HepG2 (cell line): ENCODE measurements at regions not wholly inside any gene's neighbourhood (a gene's known extent, or its start where the extent isn't known, plus 50 kb on each side); places are given as distances from the start of the nearest gene placed in this dataset.

Source experiments
- ATAC-seq: fragments of 200-7000 bp; cut with Tn5 transposase; 3 replicates; pipeline ENCODE4 v1.9.1; 2020; ENCODE audit warnings: mild to moderate bottlenecking, moderate library complexity
- BruUV-seq: library from RNA; stranded (reverse); fragments of 400-500 nt; replicated peaks from 2 replicates; lab custom pipeline; 2021; lab: Mats Ljungman, UMichigan
- CTCF ChIA-PET: fragments of 300-600 bp; formaldehyde crosslinking; extraction: SDS; loops from one replicate; lab custom pipeline; 2021; ENCODE audit warnings: low total read pairs, inconsistent platforms, low intra/inter-chr PET ratio; lab: Yijun Ruan, JAX
- POLR2A ChIA-PET: fragments of 350-600 bp; sonication (Branson Sonifier 250); formaldehyde crosslinking; loops from one replicate; lab custom pipeline; 2020; ENCODE audit warnings: antibody characterized with exemption, inconsistent platforms; lab: Yijun Ruan, JAX
- DNase-seq: peaks from one replicate; pipeline ENCODE4 v3.0.0-alpha.2; 2015; ENCODE audit warnings: low spot score
- FAIRE-seq: peaks from 3 replicates; lab custom pipeline; 2011; peaks lifted over from hg19 to GRCh38; lab: Jason Lieb, UNC
- H2AFZ ChIP-seq: one replicate; pipeline ENCODE4 v1.6.1; 2011; ENCODE audit warnings: low read length, inconsistent platforms
- H3K27ac ChIP-seq: fragments of 300-600 bp; 3 replicates; pipeline ENCODE4 v1.8.0; 2011; ENCODE audit warnings: mixed run types, mild to moderate bottlenecking, mixed read lengths, low read length, inconsistent platforms; ENCODE audit not compliant: insufficient read depth; ENCODE audit errors: extremely low read length
- H3K27me3 ChIP-seq, 2 experiments: fragments of 200-600 bp in 1 of 2; 2 replicates in 1 of 2; 3 replicates in 1 of 2; pipeline versions ENCODE4 v1.6.0 to v1.8.0; 2011; ENCODE audit warnings: low read length in 2 of 2, mild to moderate bottlenecking in 2 of 2, moderate library complexity in 2 of 2, inconsistent platforms in 1 of 2; ENCODE audit not compliant: insufficient read depth in 2 of 2, control insufficient read depth in 1 of 2
- H3K36me3 ChIP-seq, 2 experiments: fragments of 200-600 bp in 1 of 2; replicated peaks in 1 of 2; 2 replicates in 1 of 2; 3 replicates in 1 of 2; pipeline versions ENCODE4 v1.5.1 to v1.8.0; 2011; ENCODE audit warnings: low read length in 2 of 2, inconsistent platforms in 1 of 2; ENCODE audit not compliant: insufficient read depth in 2 of 2, control insufficient read depth in 1 of 2
- H3K4me1 ChIP-seq: 2 replicates; pipeline ENCODE4 v1.5.1; 2012; ENCODE audit warnings: low read length, inconsistent platforms; ENCODE audit not compliant: insufficient read depth
- H3K4me2 ChIP-seq: 2 replicates; pipeline ENCODE4 v1.6.0; 2011; ENCODE audit warnings: low read depth, low read length, inconsistent platforms
- H3K4me3 ChIP-seq, 3 experiments: fragments of 200-600 bp in 1 of 3; sonication (generic), shearing (Covaris generic) in 1 of 3; replicated peaks in 1 of 3; 2 replicates each; pipeline ENCODE4 v1.5.1; 2011 to 2016; ENCODE audit warnings: low read length in 3 of 3, inconsistent platforms in 2 of 3, low read depth in 2 of 3, mild to moderate bottlenecking in 2 of 3, control low read depth in 1 of 3, mixed read lengths in 1 of 3; ENCODE audit not compliant: insufficient read depth in 1 of 3
- H3K79me2 ChIP-seq: one replicate; pipeline ENCODE4 v1.6.1; 2011; ENCODE audit warnings: low read length, inconsistent platforms; ENCODE audit not compliant: insufficient read depth
- H3K9ac ChIP-seq: 2 replicates; pipeline ENCODE4 v1.6.0; 2011; ENCODE audit warnings: mild to moderate bottlenecking, low read depth, low read length, inconsistent platforms; ENCODE audit not compliant: insufficient read depth
- H3K9me3 ChIP-seq: 2 replicates; pipeline ENCODE4 v1.5.1; 2012; ENCODE audit warnings: mild to moderate bottlenecking, low read length
- H4K20me1 ChIP-seq: 2 replicates; pipeline ENCODE4 v1.6.0; 2011; ENCODE audit warnings: inconsistent platforms, mild to moderate bottlenecking, low read length, moderate library complexity; ENCODE audit not compliant: insufficient read depth
- ELK4 ChIP-seq: sonication (generic); formaldehyde crosslinking; IDR thresholded peaks from 2 replicates; pipeline ENCODE4 v1.9.0; 2021; ENCODE audit warnings: missing genetic modification reagents, borderline replicate concordance
- GABPA ChIP-seq, 2 experiments: IDR thresholded peaks; 2 replicates each; pipeline ENCODE4 v1.6.1; 2011 to 2016; ENCODE audit warnings: low read depth in 2 of 2, low read length in 1 of 2, missing biosample characterization in 1 of 2, missing genetic modification characterization in 1 of 2
- MIER3 ChIP-seq: IDR thresholded peaks from 2 replicates; pipeline ENCODE4 v1.6.1; 2016; ENCODE audit warnings: missing compliant biosample characterization, borderline replicate concordance
- SATB2 ChIP-seq: sonication (generic); formaldehyde crosslinking; IDR thresholded peaks from 2 replicates; pipeline ENCODE4 v1.5.0; 2020; ENCODE audit warnings: missing genetic modification reagents
- ZEB1 ChIP-seq: IDR thresholded peaks from 2 replicates; pipeline ENCODE4 v1.6.1; 2012; ENCODE audit warnings: mild to moderate bottlenecking, low read depth, inconsistent platforms; ENCODE audit not compliant: insufficient replicate concordance
- ZFP36L2 ChIP-seq: sonication (generic); formaldehyde crosslinking; IDR thresholded peaks from 2 replicates; pipeline ENCODE4 v1.4.0; 2020; ENCODE audit warnings: missing genetic modification reagents
- ZNF205 ChIP-seq: IDR thresholded peaks from 2 replicates; pipeline ENCODE4 v1.6.1; 2018; ENCODE audit warnings: missing biosample characterization, missing genetic modification reagents
- WGBS: methylation state at CpG from one replicate; pipeline ENCODE4 v1.1.6; 2017; ENCODE audit warnings: low lambda C conversion rate; 5-methylcytosine and 5-hydroxymethylcytosine counted together
- in situ Hi-C: cut with HindIII; loops from 2 replicates; pipeline ENCODE4 v1.10.0; 2017; ENCODE audit warnings: low pct_unique_long_range_greater_than_20kb; ENCODE audit not compliant: extremely low pct_ligation_motif_present
- intact Hi-C: fragments of 100-400 bp; cut with micrococcal nuclease; formaldehyde crosslinking; loops from one replicate; pipeline ENCODE4 v1.10.0; 2022; ENCODE audit not compliant: unreplicated experiment
- TF ChIP-seq, protein P1 (sequence below): sonication (generic); formaldehyde crosslinking; IDR thresholded peaks from 2 replicates; pipeline ENCODE4 v1.5.0; 2020; ENCODE audit warnings: mild to moderate bottlenecking, missing genetic modification reagents, borderline replicate concordance

DNA sequence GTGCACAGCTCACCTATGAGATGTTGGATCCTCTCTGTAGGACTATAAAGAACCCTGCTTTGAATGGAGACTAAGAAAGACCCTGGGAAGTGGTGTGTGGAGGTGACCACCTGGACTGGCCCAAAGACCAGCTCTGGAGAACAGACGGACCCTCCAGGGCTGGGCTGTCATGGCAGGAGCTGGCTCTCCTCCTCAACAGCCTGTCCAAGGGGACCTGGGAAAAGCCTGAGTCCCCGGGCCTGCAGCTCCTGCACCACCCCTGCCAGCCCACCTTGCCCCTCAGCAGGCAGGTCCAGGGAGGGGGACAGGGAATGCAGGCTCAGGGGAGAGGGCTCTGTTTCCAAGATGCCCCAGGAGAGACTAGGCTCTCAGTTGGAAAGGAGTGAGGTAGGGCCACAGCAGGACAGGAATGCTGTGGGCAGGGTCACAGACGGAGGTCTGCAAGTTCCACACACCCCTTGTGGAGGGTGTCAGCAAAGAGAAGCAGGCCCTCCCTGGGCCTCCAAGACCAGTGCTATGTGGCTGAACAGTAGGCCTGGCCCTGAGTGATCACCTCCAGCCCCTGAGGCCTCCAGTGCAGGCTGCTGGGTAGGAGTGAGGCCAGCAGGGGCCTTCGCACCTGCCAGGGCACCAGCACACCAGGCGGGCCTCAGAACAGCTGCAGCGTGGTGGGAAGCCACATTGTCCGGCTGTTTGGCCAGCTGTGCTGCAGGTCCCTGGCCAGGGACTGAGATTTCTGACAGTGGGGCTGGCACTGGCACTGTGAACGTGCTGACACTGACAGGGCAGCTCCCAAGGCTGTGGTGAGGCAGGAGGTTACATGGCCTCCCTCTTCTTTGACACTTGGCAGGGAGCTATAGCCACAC, 86.4 kb upstream of the OTOS start:
- intact Hi-C loops, result no loop called here
- CTCF ChIA-PET, result no interaction called here
- no peak overlapping the region for H3K27ac ChIP-seq
- WGBS, result 21% methylated on average over 7 of the region's 8 CpGs
- H3K9ac ChIP-seq, result no peak overlapping the region
- DNase-seq (no peak), FAIRE-seq (no peak), ATAC-seq (peak; percentile 44)
- POLR2A ChIA-PET, result no interaction called here
- no peaks in the 10 kb centered on the region for H3K79me2 ChIP-seq
- no peak overlapping the region for H2AFZ ChIP-seq
- H3K4me1 ChIP-seq, result no peaks in the 10 kb centered on the region
- in situ Hi-C loops, result no loop called here
- no peak overlapping the region for H3K4me2 ChIP-seq
- no TSS peak for BruUV-seq
- H3K36me3 ChIP-seq, result no peaks in the 10 kb centered on the region
- no peak overlapping the region for H3K4me3 ChIP-seq
- H4K20me1 ChIP-seq, result 0 out of 2 replicates have a peak, but pooled peaks cover 2% of the 10 kb centered on the region
- H3K9me3 ChIP-seq, result peaks cover 8% of the 10 kb centered on the region
- H3K27me3 ChIP-seq, result peaks cover 5 to 64% of the 10 kb centered on the region in 2 experiments; a peak in 4 of 5 replicates
- TF ChIP-seq ZEB1 (no peak), ZFP36L2 (CRISPR knock-in tag) (no peak), GABPA (IDR thresholded peaks at IDR 0.05; ENCODE audit: low read depth, low read length) (0 out of 2 replicates have a peak, but pooled peaks have one; percentile 13), GABPA (CRISPR knock-in tag; IDR thresholded peaks at IDR 0.05; ENCODE audit: low read depth) (no peak), MIER3 (CRISPR knock-in tag) (no peak), ZNF205 (CRISPR knock-in tag) (no peak), SATB2 (CRISPR knock-in tag) (no peak), ELK4 (CRISPR knock-in tag) (no peak)
- TF ChIP-seq, protein P1, sequence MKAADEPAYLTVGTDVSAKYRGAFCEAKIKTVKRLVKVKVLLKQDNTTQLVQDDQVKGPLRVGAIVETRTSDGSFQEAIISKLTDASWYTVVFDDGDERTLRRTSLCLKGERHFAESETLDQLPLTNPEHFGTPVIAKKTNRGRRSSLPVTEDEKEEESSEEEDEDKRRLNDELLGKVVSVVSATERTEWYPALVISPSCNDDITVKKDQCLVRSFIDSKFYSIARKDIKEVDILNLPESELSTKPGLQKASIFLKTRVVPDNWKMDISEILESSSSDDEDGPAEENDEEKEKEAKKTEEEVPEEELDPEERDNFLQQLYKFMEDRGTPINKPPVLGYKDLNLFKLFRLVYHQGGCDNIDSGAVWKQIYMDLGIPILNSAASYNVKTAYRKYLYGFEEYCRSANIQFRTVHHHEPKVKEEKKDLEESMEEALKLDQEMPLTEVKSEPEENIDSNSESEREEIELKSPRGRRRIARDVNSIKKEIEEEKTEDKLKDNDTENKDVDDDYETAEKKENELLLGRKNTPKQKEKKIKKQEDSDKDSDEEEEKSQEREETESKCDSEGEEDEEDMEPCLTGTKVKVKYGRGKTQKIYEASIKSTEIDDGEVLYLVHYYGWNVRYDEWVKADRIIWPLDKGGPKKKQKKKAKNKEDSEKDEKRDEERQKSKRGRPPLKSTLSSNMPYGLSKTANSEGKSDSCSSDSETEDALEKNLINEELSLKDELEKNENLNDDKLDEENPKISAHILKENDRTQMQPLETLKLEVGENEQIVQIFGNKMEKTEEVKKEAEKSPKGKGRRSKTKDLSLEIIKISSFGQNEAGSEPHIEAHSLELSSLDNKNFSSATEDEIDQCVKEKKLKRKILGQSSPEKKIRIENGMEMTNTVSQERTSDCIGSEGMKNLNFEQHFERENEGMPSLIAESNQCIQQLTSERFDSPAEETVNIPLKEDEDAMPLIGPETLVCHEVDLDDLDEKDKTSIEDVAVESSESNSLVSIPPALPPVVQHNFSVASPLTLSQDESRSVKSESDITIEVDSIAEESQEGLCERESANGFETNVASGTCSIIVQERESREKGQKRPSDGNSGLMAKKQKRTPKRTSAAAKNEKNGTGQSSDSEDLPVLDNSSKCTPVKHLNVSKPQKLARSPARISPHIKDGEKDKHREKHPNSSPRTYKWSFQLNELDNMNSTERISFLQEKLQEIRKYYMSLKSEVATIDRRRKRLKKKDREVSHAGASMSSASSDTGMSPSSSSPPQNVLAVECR (CRISPR knock-in tag), result no peak
